T47D (cell line): ENCODE measurements at regions not wholly inside any gene's neighbourhood (a gene's known extent, or its start where the extent isn't known, plus 50 kb on each side); places are given as distances from the start of the nearest gene placed in this dataset.

Source experiments
- DNase-seq, 2 experiments: peaks; one replicate each; pipeline versions ENCODE4 v3.0.0 to v3.0.0-alpha.2; 2011 to 2012; ENCODE audit warnings: low read depth in 1 of 2, low spot score in 1 of 2
- JUND ChIP-seq: IDR thresholded peaks from 2 replicates; pipeline ENCODE4 v1.6.1; 2012; ENCODE audit warnings: low read depth
- in situ Hi-C: cut with HindIII; loops from 2 replicates; pipeline ENCODE4 v1.10.0; 2016; ENCODE audit warnings: low sequenced_read_pairs, low pct_unique_long_range_greater_than_20kb

- no peak for DNase-seq
- TF ChIP-seq JUND, result no peak
- in situ Hi-C loops, result no loop called here
Measured at GRCh38 chr1:170247751-170248521, 102.2 kb downstream of the NTMT2 start.

DNA sequence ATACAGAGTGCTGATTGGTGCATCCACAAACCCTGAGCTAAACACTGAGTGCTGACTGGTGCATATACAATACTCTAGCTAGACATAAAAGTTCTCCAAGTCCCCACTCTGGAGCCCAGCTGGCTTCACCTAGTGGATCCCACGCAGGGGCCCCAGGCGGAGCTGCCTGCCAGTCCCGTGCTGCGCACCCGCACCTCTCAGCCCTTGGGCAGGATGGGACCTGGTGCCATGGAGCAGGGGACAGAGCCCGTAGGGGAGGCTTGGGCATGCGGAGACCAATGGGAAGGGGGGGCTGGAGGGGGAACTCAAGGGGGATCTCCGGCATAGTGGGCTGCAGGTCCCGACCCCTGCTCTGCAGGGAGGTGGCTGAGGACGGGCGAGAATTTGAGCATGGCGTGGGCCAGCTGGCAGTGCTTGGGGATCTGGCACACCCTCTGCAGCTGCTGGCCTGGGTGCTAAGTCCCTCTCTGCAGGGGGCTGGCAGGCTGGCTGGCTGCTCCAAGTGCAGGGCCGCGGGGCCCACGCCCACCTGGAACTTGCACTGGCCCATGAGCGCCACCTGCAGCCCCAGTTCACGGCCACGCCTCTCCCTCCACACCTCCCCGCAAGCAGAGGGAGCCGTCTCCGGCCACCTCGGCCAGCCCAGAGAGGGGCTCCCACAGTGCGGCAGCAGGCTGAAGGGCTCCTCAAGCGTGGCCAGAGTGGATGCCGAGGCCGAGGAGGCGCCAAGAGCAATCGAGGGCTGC lies 104.9 kb downstream of the NTMT2 start:
- in situ Hi-C loops, result no loop called here
- no peak for TF ChIP-seq JUND
- DNase-seq, result no peak

GRCh38 chr1:170252851-170253579 lies 107.3 kb downstream of the NTMT2 start:
- DNase-seq, result no peak
- TF ChIP-seq JUND, result no peak
- in situ Hi-C loops, result no loop called here

GRCh38 chr1:170254371-170254770 lies 108.6 kb downstream of the NTMT2 start:
- in situ Hi-C loops, result no loop called here
- TF ChIP-seq JUND, result no peak
- no peak for DNase-seq

GRCh38 chr1:170261669-170262068 lies 115.9 kb downstream of the NTMT2 start:
- no peak for TF ChIP-seq JUND
- in situ Hi-C loops, result no loop called here
- DNase-seq, result no peak

GRCh38 chr1:170262276-170262939 lies 116.6 kb downstream of the NTMT2 start:
- no peak for DNase-seq
- no peak for TF ChIP-seq JUND
- in situ Hi-C loops, result no loop called here

DNA sequence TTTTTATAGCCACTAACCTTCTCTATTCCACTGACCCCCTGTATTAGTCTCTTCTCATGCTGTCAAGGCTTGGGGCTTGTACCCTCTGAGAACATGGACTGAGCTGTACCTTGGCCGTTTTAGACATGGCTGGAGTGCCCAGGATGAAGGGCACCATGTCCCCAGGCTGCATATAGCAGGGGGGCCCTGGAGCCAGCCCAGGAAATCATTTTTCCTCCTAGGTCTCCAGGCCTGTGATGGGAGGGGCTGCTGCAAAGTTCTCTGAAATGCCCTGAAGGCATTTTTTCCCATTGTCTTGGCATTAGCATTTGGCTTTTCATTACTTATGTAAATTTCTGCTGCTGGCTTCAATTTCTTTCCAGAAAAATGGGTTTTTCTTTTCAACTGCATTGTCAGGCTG lies 119.5 kb downstream of the NTMT2 start:
- in situ Hi-C loops, result no loop called here
- DNase-seq, result no peak
- TF ChIP-seq JUND, result no peak

- no peak for TF ChIP-seq JUND
- DNase-seq, result no peak
- in situ Hi-C loops, result no loop called here
Measured at GRCh38 chr1:170267317-170267716, 121.6 kb downstream of the NTMT2 start.

GRCh38 chr1:170271430-170272161 lies 125.8 kb downstream of the NTMT2 start:
- in situ Hi-C loops, result no loop called here
- no peak for DNase-seq
- TF ChIP-seq JUND, result no peak

DNA sequence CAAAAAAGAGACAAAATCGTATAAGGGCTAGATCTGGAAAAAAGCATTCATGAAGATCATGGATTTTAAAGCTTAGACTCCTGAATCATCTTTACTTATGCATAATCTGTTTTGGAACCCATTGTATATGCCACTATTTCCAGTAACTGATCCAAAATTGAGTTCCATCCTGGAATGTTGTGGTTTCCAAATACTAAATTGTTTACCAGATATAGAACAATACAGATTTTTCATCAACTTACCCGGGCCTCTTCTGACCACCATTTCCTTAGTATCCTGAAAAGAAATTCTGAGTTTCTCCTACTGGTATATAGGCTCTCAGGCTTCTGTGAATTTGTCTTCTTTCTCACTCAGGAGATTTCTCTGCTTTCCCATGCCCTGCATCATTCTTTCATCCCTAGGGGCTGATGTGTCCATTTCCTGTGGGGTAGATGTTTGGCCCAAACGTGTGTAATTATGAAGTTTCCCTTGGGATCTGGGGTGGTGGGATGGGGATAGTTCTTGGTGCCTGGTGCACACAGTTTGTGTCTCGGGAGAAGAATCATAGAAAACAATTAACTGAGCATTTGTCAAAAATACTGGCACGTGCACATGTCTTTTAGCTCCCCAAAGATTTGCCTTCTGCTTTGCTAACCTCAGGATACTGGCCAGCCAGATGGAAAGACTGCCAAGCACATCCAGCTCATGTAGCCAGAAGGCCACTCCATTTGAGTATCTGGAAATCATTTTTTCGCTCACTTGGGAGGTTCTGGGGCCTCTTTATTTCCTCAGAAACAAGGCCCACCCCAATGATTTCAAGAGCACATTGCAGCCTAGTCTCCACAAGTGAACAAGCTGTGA lies 127.8 kb downstream of the NTMT2 start:
- DNase-seq, result no peak
- no peak for TF ChIP-seq JUND
- in situ Hi-C loops, result no loop called here

GRCh38 chr1:170274131-170274501 lies 128.4 kb downstream of the NTMT2 start:
- no peak for TF ChIP-seq JUND
- in situ Hi-C loops, result no loop called here
- no peak for DNase-seq
